ENCODE measurements at regions not wholly inside any gene's neighbourhood (a gene's known extent, or its start where the extent isn't known, plus 50 kb on each side); places are given as distances from the start of the nearest gene placed in this dataset.

- H2AFZ ChIP-seq (ENCODE audit: low read depth, low read length): no peak overlapping the region
- no peak overlapping the region for H3K4me3 ChIP-seq (ENCODE audit: low read length)
- no peaks in the 10 kb centered on the region for H3K36me3 ChIP-seq (ENCODE audit: insufficient read depth, low read length)
- no peaks in the 10 kb centered on the region for H3K27me3 ChIP-seq (ENCODE audit: insufficient read depth, low read length)
- no peaks in the 10 kb centered on the region for H3K4me1 ChIP-seq (ENCODE audit: insufficient read depth, low read length)
- H3K9me3 ChIP-seq (ENCODE audit: low read length): no peaks in the 10 kb centered on the region
These were observed 435.6 kb upstream of the GYPC start for GRCh38 chr2:126220331-126220730.

GRCh38 chr2:126221506-126221905 is 434.5 kb upstream of the GYPC start:
- no peaks in the 10 kb centered on the region for H3K36me3 ChIP-seq (ENCODE audit: insufficient read depth, low read length)

GRCh38 chr2:126222278-126222677 is 433.7 kb upstream of the GYPC start:
- no peak overlapping the region for H3K4me3 ChIP-seq (ENCODE audit: low read length)
- H3K27me3 ChIP-seq (ENCODE audit: insufficient read depth, low read length): no peaks in the 10 kb centered on the region
- no peaks in the 10 kb centered on the region for H3K36me3 ChIP-seq (ENCODE audit: insufficient read depth, low read length)
- H3K9me3 ChIP-seq (ENCODE audit: low read length): no peaks in the 10 kb centered on the region
- H3K4me1 ChIP-seq (ENCODE audit: insufficient read depth, low read length): no peaks in the 10 kb centered on the region
- H2AFZ ChIP-seq (ENCODE audit: low read depth, low read length): no peak overlapping the region

More at GRCh38 chr2:126221506-126221905, 434.5 kb upstream of the GYPC start:
- Histone ChIP-seq H3K9me3 (ENCODE audit: low read length) (no peaks in the 10 kb centered on the region), H3K4me3 (ENCODE audit: low read length) (no peak overlapping the region), H3K4me1 (ENCODE audit: insufficient read depth, low read length) (no peaks in the 10 kb centered on the region), H2AFZ (ENCODE audit: low read depth, low read length) (no peak overlapping the region), H3K27me3 (ENCODE audit: insufficient read depth, low read length) (no peaks in the 10 kb centered on the region)

GRCh38 chr2:126224776-126225175 is 431.2 kb upstream of the GYPC start:
- H3K4me1 ChIP-seq (ENCODE audit: insufficient read depth, low read length): no peaks in the 10 kb centered on the region
- H3K4me3 ChIP-seq (ENCODE audit: low read length): no peak overlapping the region
- no peaks in the 10 kb centered on the region for H3K36me3 ChIP-seq (ENCODE audit: insufficient read depth, low read length)
- no peak overlapping the region for H2AFZ ChIP-seq (ENCODE audit: low read depth, low read length)
- H3K27me3 ChIP-seq (ENCODE audit: insufficient read depth, low read length): no peaks in the 10 kb centered on the region
- no peaks in the 10 kb centered on the region for H3K9me3 ChIP-seq (ENCODE audit: low read length)

- H3K4me1 ChIP-seq (ENCODE audit: insufficient read depth, low read length): no peaks in the 10 kb centered on the region
- no peak overlapping the region for H2AFZ ChIP-seq (ENCODE audit: low read depth, low read length)
- H3K27me3 ChIP-seq (ENCODE audit: insufficient read depth, low read length): no peaks in the 10 kb centered on the region
- no peaks in the 10 kb centered on the region for H3K36me3 ChIP-seq (ENCODE audit: insufficient read depth, low read length)
- H3K4me3 ChIP-seq (ENCODE audit: low read length): no peak overlapping the region
- H3K9me3 ChIP-seq (ENCODE audit: low read length): no peaks in the 10 kb centered on the region
These were observed 428.7 kb upstream of the GYPC start for GRCh38 chr2:126227250-126227649.

GRCh38 chr2:126228531-126228930 is 427.4 kb upstream of the GYPC start:
- Histone ChIP-seq H3K4me3 (ENCODE audit: low read length) (no peak overlapping the region), H3K4me1 (ENCODE audit: insufficient read depth, low read length) (no peaks in the 10 kb centered on the region), H3K36me3 (ENCODE audit: insufficient read depth, low read length) (no peaks in the 10 kb centered on the region), H3K27me3 (ENCODE audit: insufficient read depth, low read length) (no peaks in the 10 kb centered on the region), H2AFZ (ENCODE audit: low read depth, low read length) (no peak overlapping the region), H3K9me3 (ENCODE audit: low read length) (no peaks in the 10 kb centered on the region)

- H3K9me3 ChIP-seq (ENCODE audit: low read length): no peaks in the 10 kb centered on the region
- no peaks in the 10 kb centered on the region for H3K27me3 ChIP-seq (ENCODE audit: insufficient read depth, low read length)
- no peak overlapping the region for H3K4me3 ChIP-seq (ENCODE audit: low read length)
- H3K36me3 ChIP-seq (ENCODE audit: insufficient read depth, low read length): no peaks in the 10 kb centered on the region
- H3K4me1 ChIP-seq (ENCODE audit: insufficient read depth, low read length): no peaks in the 10 kb centered on the region
- H2AFZ ChIP-seq (ENCODE audit: low read depth, low read length): no peak overlapping the region
These were observed 417.7 kb upstream of the GYPC start for GRCh38 chr2:126238251-126238650.

GRCh38 chr2:126239320-126239955 is 416.5 kb upstream of the GYPC start:
- Histone ChIP-seq H3K36me3 (ENCODE audit: insufficient read depth, low read length) (no peaks in the 10 kb centered on the region), H3K4me3 (ENCODE audit: low read length) (no peak overlapping the region), H3K9me3 (ENCODE audit: low read length) (no peaks in the 10 kb centered on the region), H3K4me1 (ENCODE audit: insufficient read depth, low read length) (no peaks in the 10 kb centered on the region), H2AFZ (ENCODE audit: low read depth, low read length) (no peak overlapping the region), H3K27me3 (ENCODE audit: insufficient read depth, low read length) (no peaks in the 10 kb centered on the region)

GRCh38 chr2:126241001-126241400 is 415.0 kb upstream of the GYPC start:
- H2AFZ ChIP-seq (ENCODE audit: low read depth, low read length): no peak overlapping the region
- no peaks in the 10 kb centered on the region for H3K4me1 ChIP-seq (ENCODE audit: insufficient read depth, low read length)
- no peaks in the 10 kb centered on the region for H3K36me3 ChIP-seq (ENCODE audit: insufficient read depth, low read length)
- no peaks in the 10 kb centered on the region for H3K27me3 ChIP-seq (ENCODE audit: insufficient read depth, low read length)
- H3K4me3 ChIP-seq (ENCODE audit: low read length): no peak overlapping the region
- H3K9me3 ChIP-seq (ENCODE audit: low read length): no peaks in the 10 kb centered on the region

GRCh38 chr2:126241411-126241810 is 414.5 kb upstream of the GYPC start:
- Histone ChIP-seq H3K9me3 (ENCODE audit: low read length) (no peaks in the 10 kb centered on the region), H3K36me3 (ENCODE audit: insufficient read depth, low read length) (no peaks in the 10 kb centered on the region), H2AFZ (ENCODE audit: low read depth, low read length) (no peak overlapping the region), H3K4me3 (ENCODE audit: low read length) (no peak overlapping the region), H3K27me3 (ENCODE audit: insufficient read depth, low read length) (no peaks in the 10 kb centered on the region), H3K4me1 (ENCODE audit: insufficient read depth, low read length) (no peaks in the 10 kb centered on the region)

GRCh38 chr2:126244937-126245336 is 411.0 kb upstream of the GYPC start:
- Histone ChIP-seq H3K27me3 (ENCODE audit: insufficient read depth, low read length) (no peaks in the 10 kb centered on the region), H3K4me3 (ENCODE audit: low read length) (no peak overlapping the region), H2AFZ (ENCODE audit: low read depth, low read length) (no peak overlapping the region), H3K9me3 (ENCODE audit: low read length) (no peaks in the 10 kb centered on the region), H3K36me3 (ENCODE audit: insufficient read depth, low read length) (no peaks in the 10 kb centered on the region), H3K4me1 (ENCODE audit: insufficient read depth, low read length) (no peaks in the 10 kb centered on the region)

- no peaks in the 10 kb centered on the region for H3K36me3 ChIP-seq (ENCODE audit: insufficient read depth, low read length)
- H3K27me3 ChIP-seq (ENCODE audit: insufficient read depth, low read length): no peaks in the 10 kb centered on the region
- no peaks in the 10 kb centered on the region for H3K9me3 ChIP-seq (ENCODE audit: low read length)
- no peaks in the 10 kb centered on the region for H3K4me1 ChIP-seq (ENCODE audit: insufficient read depth, low read length)
- no peak overlapping the region for H3K4me3 ChIP-seq (ENCODE audit: low read length)
- no peak overlapping the region for H2AFZ ChIP-seq (ENCODE audit: low read depth, low read length)
These were observed 402.3 kb upstream of the GYPC start for GRCh38 chr2:126253669-126254068.

GRCh38 chr2:126264625-126265024 is 391.3 kb upstream of the GYPC start:
- no peaks in the 10 kb centered on the region for H3K4me1 ChIP-seq (ENCODE audit: insufficient read depth, low read length)
- H3K9me3 ChIP-seq (ENCODE audit: low read length): no peaks in the 10 kb centered on the region
- no peaks in the 10 kb centered on the region for H3K36me3 ChIP-seq (ENCODE audit: insufficient read depth, low read length)
- H3K4me3 ChIP-seq (ENCODE audit: low read length): no peak overlapping the region
- H3K27me3 ChIP-seq (ENCODE audit: insufficient read depth, low read length): no peaks in the 10 kb centered on the region
- H2AFZ ChIP-seq (ENCODE audit: low read depth, low read length): no peak overlapping the region

- Histone ChIP-seq H3K9me3 (ENCODE audit: low read length) (no peaks in the 10 kb centered on the region), H3K4me3 (ENCODE audit: low read length) (no peak overlapping the region), H3K36me3 (ENCODE audit: insufficient read depth, low read length) (no peaks in the 10 kb centered on the region), H3K4me1 (ENCODE audit: insufficient read depth, low read length) (no peaks in the 10 kb centered on the region), H2AFZ (ENCODE audit: low read depth, low read length) (no peak overlapping the region), H3K27me3 (ENCODE audit: insufficient read depth, low read length) (no peaks in the 10 kb centered on the region)
These were observed 386.0 kb upstream of the GYPC start for GRCh38 chr2:126269911-126270310.

Data from neuron (in vitro differentiated cells).